ENCODE measurements at regions not wholly inside any gene's neighbourhood (a gene's known extent, or its start where the extent isn't known, plus 50 kb on each side); places are given as distances from the start of the nearest gene placed in this dataset.
"Not testable (repeated sequence)": the region's sequence is repeated elsewhere in the genome, so short reads cannot be mapped to it uniquely, and the experiment has no call there.

DNA sequence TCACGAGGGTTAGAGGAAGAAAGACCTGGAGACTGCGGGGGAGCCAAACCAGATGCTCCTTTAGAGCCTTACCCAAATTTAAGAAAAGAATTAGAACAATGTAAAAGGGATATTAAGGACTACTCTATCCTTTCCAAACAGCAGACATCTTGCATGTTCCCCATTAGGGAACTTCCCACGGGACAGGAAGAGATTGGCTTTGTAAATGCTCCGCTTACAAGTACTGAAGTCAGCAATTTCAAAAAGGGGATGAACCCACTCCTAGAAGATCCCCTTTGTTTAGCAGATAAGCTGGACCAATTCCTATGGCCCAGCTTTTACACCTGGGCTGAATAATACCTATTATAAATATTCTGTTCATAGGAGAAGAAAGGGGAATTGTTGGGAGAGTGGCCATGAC, 74.2 kb downstream of the APOBEC1 start:
- no peaks in the 10 kb centered on the region for H3K4me1 ChIP-seq
- H3K4me3 ChIP-seq, result no peak overlapping the region
- ATAC-seq, result no peak
- H3K9me3 ChIP-seq, result no peaks in the 10 kb centered on the region
- H3K36me3 ChIP-seq, result no peaks in the 10 kb centered on the region
- H3K27ac ChIP-seq, result no peak overlapping the region
- no peaks in the 10 kb centered on the region for H3K27me3 ChIP-seq
- 94% methylated on average over 2 of the region's 4 CpGs for WGBS (ENCODE audit: insufficient coverage, low coverage, low lambda C conversion rate, missing lambda C conversion rate)
- no peak for TF ChIP-seq POLR2A (IDR thresholded peaks at IDR 0.05)
- TF ChIP-seq, protein P1, sequence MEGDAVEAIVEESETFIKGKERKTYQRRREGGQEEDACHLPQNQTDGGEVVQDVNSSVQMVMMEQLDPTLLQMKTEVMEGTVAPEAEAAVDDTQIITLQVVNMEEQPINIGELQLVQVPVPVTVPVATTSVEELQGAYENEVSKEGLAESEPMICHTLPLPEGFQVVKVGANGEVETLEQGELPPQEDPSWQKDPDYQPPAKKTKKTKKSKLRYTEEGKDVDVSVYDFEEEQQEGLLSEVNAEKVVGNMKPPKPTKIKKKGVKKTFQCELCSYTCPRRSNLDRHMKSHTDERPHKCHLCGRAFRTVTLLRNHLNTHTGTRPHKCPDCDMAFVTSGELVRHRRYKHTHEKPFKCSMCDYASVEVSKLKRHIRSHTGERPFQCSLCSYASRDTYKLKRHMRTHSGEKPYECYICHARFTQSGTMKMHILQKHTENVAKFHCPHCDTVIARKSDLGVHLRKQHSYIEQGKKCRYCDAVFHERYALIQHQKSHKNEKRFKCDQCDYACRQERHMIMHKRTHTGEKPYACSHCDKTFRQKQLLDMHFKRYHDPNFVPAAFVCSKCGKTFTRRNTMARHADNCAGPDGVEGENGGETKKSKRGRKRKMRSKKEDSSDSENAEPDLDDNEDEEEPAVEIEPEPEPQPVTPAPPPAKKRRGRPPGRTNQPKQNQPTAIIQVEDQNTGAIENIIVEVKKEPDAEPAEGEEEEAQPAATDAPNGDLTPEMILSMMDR (IDR thresholded peaks at IDR 0.05), result no peak
- no peak for DNase-seq
- intact Hi-C loops (cut with DNase I), result no loop called here

DNA sequence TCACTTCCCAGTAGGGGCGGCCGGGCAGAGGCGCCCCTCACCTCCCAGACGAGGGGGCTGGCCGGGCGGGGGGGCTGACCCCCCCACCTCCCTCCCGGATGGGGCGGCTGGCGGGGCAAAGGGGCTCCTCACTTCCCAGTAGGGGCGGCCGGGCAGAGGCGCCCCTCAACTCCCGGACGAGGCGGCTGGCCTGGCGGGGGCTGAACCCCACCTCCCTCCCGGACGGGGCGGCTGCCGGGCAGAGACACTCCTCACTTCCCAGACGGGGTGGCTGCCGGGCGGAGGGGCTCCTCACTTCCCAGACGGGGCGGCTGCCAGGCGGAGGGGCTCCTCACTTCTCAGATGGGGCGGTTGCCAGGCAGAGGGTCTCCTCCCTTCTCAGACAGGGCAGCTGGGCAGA, 75.6 kb downstream of the APOBEC1 start:
- H3K27ac ChIP-seq; DNase-seq; H3K4me1 ChIP-seq; intact Hi-C loops (cut with DNase I); ATAC-seq; H3K36me3 ChIP-seq; H3K9me3 ChIP-seq; H3K4me3 ChIP-seq; H3K27me3 ChIP-seq: not testable (repeated sequence)
- WGBS (ENCODE audit: insufficient coverage, low coverage, low lambda C conversion rate, missing lambda C conversion rate), result no CpG with 5 or more reads among the region's 27 CpGs

DNA sequence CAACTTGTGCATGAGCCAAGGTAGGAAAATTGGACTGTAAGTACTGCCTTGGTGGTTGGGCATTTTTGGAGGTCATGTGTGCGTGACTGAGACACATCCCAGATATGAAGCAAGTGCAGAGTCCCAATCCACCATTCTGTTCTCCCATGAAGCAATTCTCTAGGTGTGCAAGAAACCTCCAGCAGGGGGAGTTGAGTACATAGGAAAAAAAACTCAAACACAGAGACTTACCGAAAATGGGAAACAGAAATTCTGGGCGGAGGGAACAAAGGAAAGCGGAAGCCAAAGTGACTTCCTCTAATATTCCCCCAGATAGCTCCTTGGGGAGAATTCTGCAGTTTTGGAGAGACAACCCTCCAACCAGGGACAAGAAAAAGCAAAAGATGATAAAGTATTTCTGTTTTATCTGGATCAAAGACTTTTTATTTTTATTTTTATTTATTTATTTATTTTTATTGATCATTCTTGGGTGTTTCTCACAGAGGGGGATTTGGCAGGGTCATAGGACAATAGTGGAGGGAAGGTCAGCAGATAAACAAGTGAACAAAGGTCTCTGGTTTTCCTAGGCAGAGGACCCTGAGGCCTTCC, 76.9 kb downstream of the APOBEC1 start:
- 10% methylated on average over 4 of the region's 4 CpGs for WGBS (ENCODE audit: insufficient coverage, low coverage, low lambda C conversion rate, missing lambda C conversion rate)
- H3K36me3 ChIP-seq; H3K4me1 ChIP-seq; H3K9me3 ChIP-seq; H3K27me3 ChIP-seq; intact Hi-C loops (cut with DNase I); H3K27ac ChIP-seq; H3K4me3 ChIP-seq: not testable (repeated sequence)
- ATAC-seq (peak; percentile 88 to 96 (median 94)), DNase-seq (peak in 1 of 3 donors; percentile 68)
- TF ChIP-seq, protein P1 (IDR thresholded peaks at IDR 0.05), result peak; percentile 66 to 80 (median 76)

DNA sequence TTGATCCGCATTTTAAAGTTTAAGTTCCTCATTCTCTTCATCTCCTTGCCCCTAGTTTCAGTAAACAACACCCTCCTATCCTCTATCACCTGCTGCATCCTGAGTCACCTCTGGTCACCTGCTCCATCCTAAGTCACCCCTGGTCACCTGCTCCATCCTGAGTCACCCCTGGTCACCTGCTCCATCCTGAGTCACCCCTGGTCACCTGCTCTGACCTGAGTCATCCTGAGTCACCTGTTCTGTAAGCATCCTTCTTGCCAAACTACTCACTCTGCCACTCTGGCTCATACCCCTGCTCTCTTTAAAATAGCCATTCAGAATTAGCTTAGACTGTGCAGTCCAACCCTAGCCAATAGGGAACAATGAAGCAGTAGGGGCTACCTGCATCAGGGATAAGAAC, 80.6 kb upstream of the CD163 start:
- DNase-seq; H3K4me3 ChIP-seq; H3K9me3 ChIP-seq; H3K27ac ChIP-seq; H3K36me3 ChIP-seq; H3K4me1 ChIP-seq; H3K27me3 ChIP-seq; intact Hi-C loops (cut with DNase I): not testable (repeated sequence)
- ATAC-seq, result peak in 1 of 4 donors; percentile 57
- 92% methylated on average over 1 of the region's 1 CpG for WGBS (ENCODE audit: insufficient coverage, low coverage, low lambda C conversion rate, missing lambda C conversion rate)

DNA sequence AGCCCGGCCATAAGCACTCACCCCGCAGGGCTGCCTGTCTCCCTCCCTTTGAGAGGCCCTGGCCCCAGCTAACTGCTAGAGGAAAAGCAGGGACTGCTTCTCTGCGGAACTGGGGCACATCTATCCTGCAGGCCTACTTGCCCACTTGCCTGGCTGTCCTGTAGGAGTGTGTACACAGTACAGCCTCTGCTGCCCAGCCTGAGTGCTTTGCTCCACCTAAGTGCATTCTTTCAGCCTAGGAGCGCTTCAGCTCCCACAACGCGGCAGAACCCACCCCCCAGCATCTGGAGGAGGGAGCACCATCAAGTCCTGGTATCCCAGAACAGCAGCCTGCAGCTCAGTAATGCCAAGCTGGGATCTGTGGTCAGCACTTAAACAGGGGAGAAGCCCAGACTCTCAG, 79.9 kb upstream of the CD163 start:
- intact Hi-C loops (cut with DNase I), result no loop called here
- DNase-seq (no peak), ATAC-seq (peak in 1 of 4 donors; percentile 11)
- Histone ChIP-seq H3K27me3 (no peaks in the 10 kb centered on the region), H3K4me1 (no peaks in the 10 kb centered on the region), H3K9me3 (peaks cover 0 to 2% (median 0%) of the 10 kb centered on the region in 4 donors), H3K36me3 (no peaks in the 10 kb centered on the region), H3K4me3 (no peak overlapping the region), H3K27ac (no peak overlapping the region)
- WGBS (ENCODE audit: insufficient coverage, low coverage, low lambda C conversion rate, missing lambda C conversion rate), result no CpG with 5 or more reads among the region's 6 CpGs
- no peak for TF ChIP-seq POLR2A (IDR thresholded peaks at IDR 0.05)
- TF ChIP-seq, protein P1 (IDR thresholded peaks at IDR 0.05), result no peak

DNA sequence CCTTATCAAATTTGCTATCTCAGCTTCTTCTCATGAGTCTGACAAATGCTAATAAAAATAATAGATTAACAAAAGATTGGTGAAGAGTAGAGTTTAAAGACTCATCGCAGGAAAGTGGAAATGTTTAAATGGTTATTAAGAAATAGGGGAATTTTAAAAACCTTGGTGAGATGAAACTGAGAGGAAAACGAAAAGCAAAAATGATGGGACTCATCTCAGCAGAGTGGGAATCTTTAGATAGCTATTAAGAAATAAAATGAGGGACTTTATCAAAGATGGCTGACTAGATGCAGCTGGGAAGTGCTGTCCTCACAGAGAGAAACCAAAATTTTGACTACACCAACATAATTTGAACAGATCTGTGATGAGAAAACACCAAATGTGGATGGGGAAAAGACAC, 79.2 kb upstream of the CD163 start:
- ATAC-seq, result no peak
- Histone ChIP-seq H3K27ac (no peak overlapping the region), H3K27me3 (no peaks in the 10 kb centered on the region), H3K4me1 (no peaks in the 10 kb centered on the region), H3K36me3 (no peaks in the 10 kb centered on the region), H3K4me3 (no peak overlapping the region), H3K9me3 (peaks cover 0 to 2% (median 0%) of the 10 kb centered on the region in 4 donors)
- WGBS (ENCODE audit: insufficient coverage, low coverage, low lambda C conversion rate, missing lambda C conversion rate), result 71% methylated on average over 2 of the region's 2 CpGs
- TF ChIP-seq POLR2A (IDR thresholded peaks at IDR 0.05), result no peak
- TF ChIP-seq, protein P1 (IDR thresholded peaks at IDR 0.05), result no peak
- intact Hi-C loops (cut with DNase I), result no loop called here
- DNase-seq, result no peak

Data from right lobe of liver (tissue), 6 donors.